ENCODE measurements at regions not wholly inside any gene's neighbourhood (a gene's known extent, or its start where the extent isn't known, plus 50 kb on each side); places are given as distances from the start of the nearest gene placed in this dataset.

DNA sequence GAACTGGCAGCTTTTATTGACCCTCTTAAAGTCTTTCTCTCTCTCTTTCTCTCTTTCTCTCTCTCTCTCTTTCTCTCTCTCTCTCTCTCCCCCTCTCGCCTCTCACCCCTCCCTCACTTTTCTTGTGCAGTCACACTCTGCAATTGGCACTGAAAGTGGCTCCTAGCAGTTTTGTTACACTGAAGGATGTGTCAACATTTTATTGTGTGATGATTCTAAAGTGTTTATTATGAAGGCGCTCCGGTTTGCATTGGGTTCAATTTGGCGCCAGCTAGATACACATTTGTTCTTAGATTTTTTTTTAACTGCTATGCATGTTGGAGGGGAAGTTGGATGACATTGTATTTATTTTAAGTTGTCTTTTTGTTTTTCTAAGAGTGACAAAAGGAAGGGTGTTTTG is 64.0 kb upstream of the CHRM3 start:
- intact Hi-C loops (cut with micrococcal nuclease), result no loop called here
- DNase-seq (no peak), ATAC-seq (no peak)

DNA sequence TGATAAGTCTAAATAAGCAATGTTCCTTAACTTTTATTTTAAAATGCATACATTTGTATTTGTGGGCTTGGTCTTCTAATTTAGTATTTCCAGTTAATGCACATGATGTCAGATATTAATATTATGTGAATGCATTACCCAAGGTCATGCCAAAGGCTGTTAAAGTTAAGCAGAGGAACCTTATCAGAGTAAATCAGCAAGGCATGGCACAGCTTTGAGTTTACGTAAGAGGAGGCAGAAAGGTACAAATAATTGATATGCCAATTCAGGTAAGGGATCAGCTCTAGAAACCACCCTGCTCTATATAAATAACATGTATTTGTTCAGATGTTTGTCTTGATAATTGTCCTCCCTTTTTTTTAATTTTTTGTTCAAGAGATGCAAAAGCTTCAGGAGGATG is 64.5 kb upstream of the CHRM3 start:
- no peak for DNase-seq
- no peak for ATAC-seq
- intact Hi-C loops (cut with micrococcal nuclease), result no loop called here

- no peak for DNase-seq
- intact Hi-C loops (cut with micrococcal nuclease), result no loop called here
- ATAC-seq, result no peak
Observed at GRCh38 chr1:239317948-239318347, 68.4 kb upstream of the CHRM3 start.

GRCh38 chr1:239315631-239316217 is 70.6 kb upstream of the CHRM3 start:
- intact Hi-C loops (cut with micrococcal nuclease), result no loop called here
- no peak for DNase-seq
- no peak for ATAC-seq

- DNase-seq (no peak), ATAC-seq (no peak)
- intact Hi-C loops (cut with micrococcal nuclease), result no loop called here
Observed at GRCh38 chr1:239311331-239311730, 75.0 kb upstream of the CHRM3 start.

GRCh38 chr1:239308701-239309333 is 77.6 kb upstream of the CHRM3 start:
- no peak for ATAC-seq
- DNase-seq, result no peak

DNA sequence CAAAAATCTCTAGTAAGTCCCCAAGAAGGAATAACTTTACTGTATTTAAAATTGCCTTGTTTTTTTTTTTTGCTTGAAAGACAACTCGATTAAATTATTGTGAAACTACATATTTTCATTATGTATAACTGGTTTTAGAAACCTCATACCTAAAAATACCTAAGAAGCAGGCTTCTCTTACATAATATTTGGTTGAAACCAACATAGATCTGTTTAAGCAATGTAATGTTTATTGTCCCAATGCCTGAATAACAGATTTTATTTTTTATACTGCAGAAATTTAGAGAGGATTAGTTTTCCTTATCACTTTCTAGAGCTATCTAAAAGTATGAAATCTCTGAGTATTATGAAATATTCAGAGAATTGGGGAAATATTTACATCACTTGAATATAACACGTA is 78.5 kb upstream of the CHRM3 start:
- intact Hi-C loops (cut with micrococcal nuclease), result no loop called here
- DNase-seq (no peak), ATAC-seq (no peak)

More at GRCh38 chr1:239308701-239309333, 77.6 kb upstream of the CHRM3 start:
- intact Hi-C loops (cut with micrococcal nuclease), result no loop called here

- ATAC-seq, result no peak
- no peak for DNase-seq
- intact Hi-C loops (cut with micrococcal nuclease), result no loop called here
Observed at GRCh38 chr1:239306426-239306825, 79.9 kb upstream of the CHRM3 start.

DNA sequence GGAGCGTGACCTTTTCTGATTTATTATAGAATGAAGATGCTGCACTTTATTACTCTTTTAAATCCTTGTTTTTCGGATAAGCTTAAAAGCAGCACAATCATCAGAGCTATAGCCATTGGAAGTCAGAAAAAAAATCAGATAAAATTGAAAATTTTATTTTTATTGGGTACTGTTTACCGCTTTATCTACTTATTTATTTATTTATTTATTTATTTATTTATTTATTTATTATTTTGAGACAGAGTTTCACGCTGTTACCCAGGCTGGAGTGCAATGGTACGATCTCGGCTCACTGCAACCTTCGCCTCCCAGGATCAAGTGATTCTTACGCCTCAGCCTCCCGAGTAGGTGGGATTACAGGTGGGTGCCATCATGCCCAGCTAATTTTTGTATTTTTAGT is 83.1 kb upstream of the CHRM3 start:
- no peak for DNase-seq
- intact Hi-C loops (cut with micrococcal nuclease), result no loop called here
- no peak for ATAC-seq

- ATAC-seq, result no peak
- intact Hi-C loops (cut with micrococcal nuclease), result no loop called here
- DNase-seq, result no peak
Observed at GRCh38 chr1:239302696-239303095, 83.7 kb upstream of the CHRM3 start.

DNA sequence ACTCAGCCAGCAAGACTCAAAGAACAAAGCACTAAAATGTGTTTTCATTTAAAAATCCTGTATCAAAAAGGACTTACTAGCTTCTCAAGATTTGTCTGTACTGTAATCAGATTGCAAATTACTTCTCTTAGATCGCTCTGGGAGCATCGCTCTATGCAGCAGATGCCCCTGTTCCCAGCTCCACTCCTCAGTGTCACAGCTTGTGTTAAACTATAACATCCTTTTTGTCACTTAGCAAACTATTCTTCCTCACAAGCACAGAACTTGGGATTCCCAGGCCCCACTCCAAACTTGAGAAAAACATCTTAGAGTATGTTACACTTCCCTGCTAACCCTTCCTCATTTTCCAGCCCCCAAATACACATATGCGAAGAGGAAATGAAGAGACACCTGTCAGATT is 85.1 kb upstream of the CHRM3 start:
- no peak for ATAC-seq
- intact Hi-C loops (cut with micrococcal nuclease), result no loop called here

DNA sequence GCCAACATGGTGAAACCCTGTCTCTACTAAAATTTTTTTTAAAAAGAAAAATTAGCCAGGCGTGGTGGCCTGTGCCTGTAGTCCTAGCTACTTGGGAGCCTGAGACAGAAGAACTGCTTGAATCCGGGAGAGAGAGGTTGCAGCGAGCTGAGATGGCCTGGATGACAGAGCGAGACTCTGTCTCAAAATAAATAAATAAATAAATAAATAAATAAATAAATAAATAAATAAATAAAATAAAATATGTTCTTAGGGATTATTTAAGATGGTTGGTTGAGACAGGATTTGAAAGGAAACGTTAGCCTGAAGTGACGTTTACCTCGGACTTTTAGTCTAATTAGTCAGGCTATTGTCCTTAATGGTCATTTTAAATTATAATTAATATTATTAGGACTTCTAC is 88.5 kb upstream of the CHRM3 start:
- intact Hi-C loops (cut with micrococcal nuclease), result no loop called here
- DNase-seq, result no peak

More for the DNA sequence above, 85.1 kb upstream of the CHRM3 start:
- no peak for DNase-seq

DNA sequence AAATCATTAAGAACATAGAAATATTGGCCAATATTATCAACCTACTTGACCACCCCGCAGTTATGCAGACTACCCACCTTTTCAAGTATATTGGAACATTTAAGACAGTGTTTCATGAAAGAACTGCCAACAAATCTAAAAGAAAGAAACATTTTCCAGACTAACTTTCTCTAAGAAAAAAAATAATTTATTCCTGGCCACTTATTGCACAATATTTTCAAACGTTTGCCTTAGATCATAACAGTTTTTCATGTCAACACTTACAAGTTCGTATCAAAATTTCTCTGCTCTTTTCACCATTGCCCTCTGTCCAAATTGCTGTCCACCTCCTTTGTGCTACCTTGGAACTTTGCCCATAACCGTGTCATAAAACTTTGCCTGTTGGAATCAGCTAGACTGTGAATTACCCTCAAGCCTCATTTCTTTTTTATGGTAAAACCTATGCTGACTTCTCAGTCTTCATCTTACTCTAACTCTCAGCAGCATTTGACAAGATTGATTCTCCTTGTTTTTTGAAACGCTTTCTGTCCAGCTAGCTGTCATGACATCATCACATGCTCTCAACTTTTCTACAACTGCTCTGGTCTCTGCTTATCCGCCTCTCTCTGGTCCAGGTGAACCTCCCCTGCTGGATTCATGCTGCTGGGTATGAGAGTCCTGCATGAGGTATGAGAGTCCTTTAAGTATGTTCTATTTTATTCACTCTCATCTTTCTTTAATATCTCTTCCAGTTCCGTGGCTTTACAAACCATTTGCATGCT is 92.8 kb upstream of the CHRM3 start:
- DNase-seq (no peak), ATAC-seq (no peak)
- intact Hi-C loops (cut with micrococcal nuclease), result no loop called here

More for the DNA sequence above, 88.5 kb upstream of the CHRM3 start:
- no peak for ATAC-seq

DNA sequence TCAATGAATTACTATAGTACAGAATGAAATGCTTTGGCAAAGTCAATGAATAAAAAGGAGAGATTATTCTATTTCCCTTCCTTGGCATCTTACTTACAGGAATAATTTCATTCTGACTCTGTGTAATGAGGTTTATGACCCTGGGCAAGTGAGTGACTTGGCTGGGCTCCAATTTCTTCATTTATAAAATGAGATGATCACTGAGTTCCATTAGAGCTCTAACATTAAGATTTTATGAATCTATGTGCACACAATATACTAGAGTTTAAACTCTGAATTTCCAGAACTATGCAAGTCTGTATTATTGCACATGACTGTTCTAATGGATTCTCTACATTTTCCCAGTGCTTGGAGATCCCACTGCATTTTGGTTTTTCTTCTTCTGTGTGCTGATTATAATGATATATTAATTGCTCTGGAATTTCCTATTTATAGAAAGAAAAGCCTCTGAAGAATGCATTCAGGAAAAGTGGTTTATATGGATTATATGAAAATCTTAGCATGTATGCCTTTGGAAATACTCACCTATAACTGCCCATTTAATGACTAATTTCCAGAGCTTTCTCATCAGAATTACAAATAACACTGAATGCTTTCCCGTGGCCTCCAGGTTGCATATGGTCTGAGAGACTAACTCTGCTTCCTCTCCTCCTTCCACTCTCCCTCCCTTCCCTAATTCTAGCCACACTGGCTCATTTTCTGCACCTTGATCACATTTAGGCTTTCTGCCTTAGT is 97.4 kb upstream of the CHRM3 start:
- no peak for DNase-seq
- intact Hi-C loops (cut with micrococcal nuclease), result no loop called here
- ATAC-seq, result no peak

DNA sequence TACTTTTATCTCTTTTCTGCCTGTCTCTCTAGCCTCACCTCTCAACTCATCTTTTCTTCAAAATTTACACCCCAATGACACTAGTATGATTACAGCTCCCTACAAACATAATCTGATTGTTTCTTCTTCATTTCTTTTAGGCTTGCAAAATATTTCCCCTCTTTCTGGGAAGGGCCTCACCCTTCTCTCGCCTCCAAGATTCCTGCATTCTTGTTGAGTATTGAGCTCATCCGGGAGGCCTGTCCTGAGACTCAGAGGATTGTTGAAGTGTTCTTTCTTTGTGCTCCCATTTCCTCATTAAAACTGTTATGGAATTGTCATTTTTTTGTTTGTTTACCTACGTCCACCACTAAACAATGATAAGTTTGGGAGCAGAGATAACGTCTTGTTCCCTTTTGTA is 99.1 kb upstream of the CHRM3 start:
- DNase-seq (no peak), ATAC-seq (no peak)
- intact Hi-C loops (cut with micrococcal nuclease), result no loop called here

- no peak for ATAC-seq
- no peak for DNase-seq
- intact Hi-C loops (cut with micrococcal nuclease), result no loop called here
Observed at GRCh38 chr1:239283216-239283615, 103.2 kb upstream of the CHRM3 start.

- intact Hi-C loops (cut with micrococcal nuclease), result no loop called here
- DNase-seq (no peak), ATAC-seq (no peak)
Observed at GRCh38 chr1:239282411-239282810, 104.0 kb upstream of the CHRM3 start.

GRCh38 chr1:239276051-239276450 is 110.3 kb upstream of the CHRM3 start:
- intact Hi-C loops (cut with micrococcal nuclease), result no loop called here
- no peak for DNase-seq
- ATAC-seq, result no peak

DNA sequence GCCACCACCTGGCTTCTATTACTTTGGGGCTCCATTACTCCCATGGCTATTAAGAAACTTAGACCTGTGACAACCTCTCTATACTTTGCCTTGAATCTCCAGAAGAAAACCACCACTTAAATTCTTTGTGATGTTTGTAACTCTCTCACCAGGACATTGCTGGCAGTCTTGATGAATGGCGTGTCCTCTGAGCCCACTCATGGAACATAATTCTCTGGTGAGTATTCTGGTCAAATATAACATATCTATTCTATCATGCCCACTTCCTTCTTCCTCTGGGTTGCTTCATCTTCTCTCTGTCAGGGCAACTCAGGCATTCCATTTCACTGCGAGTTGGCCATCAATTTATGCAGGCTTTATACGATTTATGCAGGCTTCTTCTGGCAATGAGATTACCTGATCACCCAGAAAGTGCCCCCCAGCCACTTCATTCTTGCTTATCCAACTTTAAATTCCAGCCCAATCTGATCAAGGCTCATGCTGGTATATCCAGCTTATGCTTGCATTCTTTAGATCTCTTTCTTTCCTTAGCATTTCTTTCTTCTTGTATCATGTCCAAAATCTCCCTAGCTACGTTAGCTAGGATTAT is 112.0 kb upstream of the CHRM3 start:
- no peak for DNase-seq
- no peak for ATAC-seq
- intact Hi-C loops (cut with micrococcal nuclease), result no loop called here

DNA sequence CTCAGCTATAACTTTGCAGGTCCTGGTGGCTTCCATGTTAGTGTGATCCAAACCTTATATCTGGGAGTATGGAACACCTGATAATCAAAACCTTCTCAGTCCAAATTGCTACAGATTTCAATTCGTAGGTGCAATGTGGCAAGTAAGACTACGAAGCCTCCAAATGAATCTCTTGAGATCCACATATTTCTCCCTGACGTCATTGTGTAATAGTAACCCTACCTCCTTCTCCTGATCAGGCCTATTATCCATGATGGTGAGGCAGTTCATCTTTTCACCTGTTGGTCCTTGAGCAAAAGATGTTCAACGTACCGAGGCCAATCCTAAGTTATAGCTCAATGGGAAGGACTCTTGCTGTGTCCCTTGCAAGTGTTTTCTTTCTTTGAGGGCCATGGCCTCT is 115.9 kb upstream of the CHRM3 start:
- DNase-seq (no peak), ATAC-seq (no peak)
- intact Hi-C loops (cut with micrococcal nuclease), result no loop called here

Data from left ventricle myocardium superior (tissue), 1 donor.